ENCODE measurements at regions not wholly inside any gene's neighbourhood (a gene's known extent, or its start where the extent isn't known, plus 50 kb on each side); places are given as distances from the start of the nearest gene placed in this dataset.

DNA sequence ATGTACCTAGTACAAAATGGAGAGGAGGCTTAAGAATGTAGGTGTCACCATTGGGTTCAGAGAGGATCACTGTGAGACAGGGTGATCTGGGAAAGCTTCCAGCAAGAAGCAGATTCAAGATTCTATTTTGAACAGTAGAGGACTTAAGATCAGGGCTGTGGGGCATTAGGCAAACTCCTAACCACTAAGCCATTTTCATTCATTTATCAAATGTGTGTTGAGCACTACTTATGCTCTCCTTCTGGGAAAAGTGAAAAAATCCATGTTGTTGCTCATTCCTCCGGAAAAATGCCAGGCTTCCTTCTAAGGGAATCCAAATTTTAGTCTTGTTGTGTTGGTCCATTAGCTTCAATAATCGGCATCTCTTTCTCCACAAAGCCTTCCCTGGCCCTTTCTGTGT is 163.4 kb downstream of the NUAK1 start:
- H3K36me3 ChIP-seq (ENCODE audit: control insufficient read depth in 1 of 2, insufficient read depth in 2 of 2, low read length in 2 of 2), result no peaks in the 10 kb centered on the region
- no peak overlapping the region for H3K4me3 ChIP-seq (replicated peaks in 1 of 2; ENCODE audit: low read depth in 1 of 2, low read length in 2 of 2)
- no peak overlapping the region for H3K4me2 ChIP-seq (ENCODE audit: low read length)
- ATAC-seq (no peak), DNase-seq (ENCODE audit: low read depth, low spot score) (no peak)
- no TSS peak for BruUV-seq (replicated peaks)
- POLR2A ChIA-PET, result no interaction called here
- H3K4me1 ChIP-seq (ENCODE audit: control insufficient read depth in 1 of 2, insufficient read depth in 2 of 2, low read length in 2 of 2), result no peaks in the 10 kb centered on the region
- H3K27ac ChIP-seq (ENCODE audit: low read depth, low read length), result no peak overlapping the region
- no peaks in the 10 kb centered on the region for H3K79me2 ChIP-seq (ENCODE audit: insufficient read depth, low read length)
- H3K9ac ChIP-seq (ENCODE audit: low read length), result no peak overlapping the region
- TF ChIP-seq, protein P1, sequence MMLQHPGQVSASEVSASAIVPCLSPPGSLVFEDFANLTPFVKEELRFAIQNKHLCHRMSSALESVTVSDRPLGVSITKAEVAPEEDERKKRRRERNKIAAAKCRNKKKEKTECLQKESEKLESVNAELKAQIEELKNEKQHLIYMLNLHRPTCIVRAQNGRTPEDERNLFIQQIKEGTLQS (IDR thresholded peaks at IDR 0.05), result no peak
- no peak for TF ChIP-seq POLR2A (IDR thresholded peaks at IDR 0.05; ENCODE audit: borderline replicate concordance, extremely low read depth, insufficient read depth, insufficient read length)
- no peak for TF ChIP-seq SRF (IDR thresholded peaks at IDR 0.05; ENCODE audit: low read depth)
- TF ChIP-seq CBX3 (IDR thresholded peaks at IDR 0.05; ENCODE audit: low read depth), result no peak
- TF ChIP-seq, protein P2, sequence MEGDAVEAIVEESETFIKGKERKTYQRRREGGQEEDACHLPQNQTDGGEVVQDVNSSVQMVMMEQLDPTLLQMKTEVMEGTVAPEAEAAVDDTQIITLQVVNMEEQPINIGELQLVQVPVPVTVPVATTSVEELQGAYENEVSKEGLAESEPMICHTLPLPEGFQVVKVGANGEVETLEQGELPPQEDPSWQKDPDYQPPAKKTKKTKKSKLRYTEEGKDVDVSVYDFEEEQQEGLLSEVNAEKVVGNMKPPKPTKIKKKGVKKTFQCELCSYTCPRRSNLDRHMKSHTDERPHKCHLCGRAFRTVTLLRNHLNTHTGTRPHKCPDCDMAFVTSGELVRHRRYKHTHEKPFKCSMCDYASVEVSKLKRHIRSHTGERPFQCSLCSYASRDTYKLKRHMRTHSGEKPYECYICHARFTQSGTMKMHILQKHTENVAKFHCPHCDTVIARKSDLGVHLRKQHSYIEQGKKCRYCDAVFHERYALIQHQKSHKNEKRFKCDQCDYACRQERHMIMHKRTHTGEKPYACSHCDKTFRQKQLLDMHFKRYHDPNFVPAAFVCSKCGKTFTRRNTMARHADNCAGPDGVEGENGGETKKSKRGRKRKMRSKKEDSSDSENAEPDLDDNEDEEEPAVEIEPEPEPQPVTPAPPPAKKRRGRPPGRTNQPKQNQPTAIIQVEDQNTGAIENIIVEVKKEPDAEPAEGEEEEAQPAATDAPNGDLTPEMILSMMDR (IDR thresholded peaks at IDR 0.05 in 2 of 3, conservative IDR thresholded peaks at IDR 0.05 in 1 of 3; ENCODE audit: borderline replicate concordance in 1 of 3, insufficient read depth in 1 of 3, low read depth in 2 of 3, low read length in 2 of 3), result no peak
- no peak for TF ChIP-seq SIN3A (IDR thresholded peaks at IDR 0.05; ENCODE audit: low read depth)
- TF ChIP-seq RAD21 (IDR thresholded peaks at IDR 0.05; ENCODE audit: low read depth), result no peak
- no peak for TF ChIP-seq EZH2phosphoT487 (IDR thresholded peaks at IDR 0.05; ENCODE audit: borderline replicate concordance)
- no peak for TF ChIP-seq ZNF274 (IDR thresholded peaks at IDR 0.05; ENCODE audit: low read depth, low read length)
- TF ChIP-seq, protein P3, sequence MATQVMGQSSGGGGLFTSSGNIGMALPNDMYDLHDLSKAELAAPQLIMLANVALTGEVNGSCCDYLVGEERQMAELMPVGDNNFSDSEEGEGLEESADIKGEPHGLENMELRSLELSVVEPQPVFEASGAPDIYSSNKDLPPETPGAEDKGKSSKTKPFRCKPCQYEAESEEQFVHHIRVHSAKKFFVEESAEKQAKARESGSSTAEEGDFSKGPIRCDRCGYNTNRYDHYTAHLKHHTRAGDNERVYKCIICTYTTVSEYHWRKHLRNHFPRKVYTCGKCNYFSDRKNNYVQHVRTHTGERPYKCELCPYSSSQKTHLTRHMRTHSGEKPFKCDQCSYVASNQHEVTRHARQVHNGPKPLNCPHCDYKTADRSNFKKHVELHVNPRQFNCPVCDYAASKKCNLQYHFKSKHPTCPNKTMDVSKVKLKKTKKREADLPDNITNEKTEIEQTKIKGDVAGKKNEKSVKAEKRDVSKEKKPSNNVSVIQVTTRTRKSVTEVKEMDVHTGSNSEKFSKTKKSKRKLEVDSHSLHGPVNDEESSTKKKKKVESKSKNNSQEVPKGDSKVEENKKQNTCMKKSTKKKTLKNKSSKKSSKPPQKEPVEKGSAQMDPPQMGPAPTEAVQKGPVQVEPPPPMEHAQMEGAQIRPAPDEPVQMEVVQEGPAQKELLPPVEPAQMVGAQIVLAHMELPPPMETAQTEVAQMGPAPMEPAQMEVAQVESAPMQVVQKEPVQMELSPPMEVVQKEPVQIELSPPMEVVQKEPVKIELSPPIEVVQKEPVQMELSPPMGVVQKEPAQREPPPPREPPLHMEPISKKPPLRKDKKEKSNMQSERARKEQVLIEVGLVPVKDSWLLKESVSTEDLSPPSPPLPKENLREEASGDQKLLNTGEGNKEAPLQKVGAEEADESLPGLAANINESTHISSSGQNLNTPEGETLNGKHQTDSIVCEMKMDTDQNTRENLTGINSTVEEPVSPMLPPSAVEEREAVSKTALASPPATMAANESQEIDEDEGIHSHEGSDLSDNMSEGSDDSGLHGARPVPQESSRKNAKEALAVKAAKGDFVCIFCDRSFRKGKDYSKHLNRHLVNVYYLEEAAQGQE (IDR thresholded peaks at IDR 0.05; ENCODE audit: low read depth), result no peak
- TF ChIP-seq POLR2AphosphoS5 (IDR thresholded peaks at IDR 0.05; ENCODE audit: low read depth, low read length), result no peak
- no peak for TF ChIP-seq SP1 (IDR thresholded peaks at IDR 0.05; ENCODE audit: low read depth)
- TF ChIP-seq CEBPB (IDR thresholded peaks at IDR 0.05; ENCODE audit: low read depth), result no peak
- no peak for TF ChIP-seq EGR1 (IDR thresholded peaks at IDR 0.05; ENCODE audit: low read depth)
- no peak for TF ChIP-seq FOSL1 (IDR thresholded peaks at IDR 0.05; ENCODE audit: low read depth)
- no peak for TF ChIP-seq TCF7L2 (IDR thresholded peaks at IDR 0.05; ENCODE audit: borderline replicate concordance, extremely low read depth, insufficient read depth, insufficient read length)
- TF ChIP-seq, protein P4, sequence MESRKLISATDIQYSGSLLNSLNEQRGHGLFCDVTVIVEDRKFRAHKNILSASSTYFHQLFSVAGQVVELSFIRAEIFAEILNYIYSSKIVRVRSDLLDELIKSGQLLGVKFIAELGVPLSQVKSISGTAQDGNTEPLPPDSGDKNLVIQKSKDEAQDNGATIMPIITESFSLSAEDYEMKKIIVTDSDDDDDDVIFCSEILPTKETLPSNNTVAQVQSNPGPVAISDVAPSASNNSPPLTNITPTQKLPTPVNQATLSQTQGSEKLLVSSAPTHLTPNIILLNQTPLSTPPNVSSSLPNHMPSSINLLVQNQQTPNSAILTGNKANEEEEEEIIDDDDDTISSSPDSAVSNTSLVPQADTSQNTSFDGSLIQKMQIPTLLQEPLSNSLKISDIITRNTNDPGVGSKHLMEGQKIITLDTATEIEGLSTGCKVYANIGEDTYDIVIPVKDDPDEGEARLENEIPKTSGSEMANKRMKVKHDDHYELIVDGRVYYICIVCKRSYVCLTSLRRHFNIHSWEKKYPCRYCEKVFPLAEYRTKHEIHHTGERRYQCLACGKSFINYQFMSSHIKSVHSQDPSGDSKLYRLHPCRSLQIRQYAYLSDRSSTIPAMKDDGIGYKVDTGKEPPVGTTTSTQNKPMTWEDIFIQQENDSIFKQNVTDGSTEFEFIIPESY (IDR thresholded peaks at IDR 0.05; ENCODE audit: extremely low read depth, insufficient replicate concordance, low read length), result no peak
- TF ChIP-seq JUND (IDR thresholded peaks at IDR 0.05), result no peak
- TF ChIP-seq ZFX (IDR thresholded peaks at IDR 0.05), result no peak
- no peaks in the 10 kb centered on the region for H3K9me2 ChIP-seq (ENCODE audit: insufficient read depth)
- H3K9me3 ChIP-seq (ENCODE audit: control insufficient read depth in 1 of 2, insufficient read depth in 1 of 2, low read depth in 1 of 2, low read length in 2 of 2), result no peaks in the 10 kb centered on the region
- peaks cover 17% of the 10 kb centered on the region for H3K27me3 ChIP-seq (ENCODE audit: insufficient read depth, low read length)
- H4K20me1 ChIP-seq (ENCODE audit: insufficient read depth), result no peaks in the 10 kb centered on the region
- intact Hi-C loops (cut with micrococcal nuclease), result no loop called here
- CTCF ChIA-PET, result no interaction called here
- RAD21 ChIA-PET (ENCODE audit: low non-redundant PET in 1 of 2, low total read pairs in 2 of 2, uncharacterized antibody in 2 of 2, unreplicated experiment in 2 of 2), result no interaction called here
- no peak overlapping the region for H2AFZ ChIP-seq (ENCODE audit: low read depth, low read length, poor library complexity, severe bottlenecking)
